IMR-90 (cell line): ENCODE measurements at regions not wholly inside any gene's neighbourhood (a gene's known extent, or its start where the extent isn't known, plus 50 kb on each side); places are given as distances from the start of the nearest gene placed in this dataset.

Source experiments
- ATAC-seq: fragments of 200-7000 bp; cut with Tn5 transposase; 2 replicates; pipeline ENCODE4 v1.9.1; 2020; ENCODE audit warnings: low read depth, mild to moderate bottlenecking, moderate library complexity
- BruUV-seq: library from RNA; stranded (reverse); fragments of 400-500 nt; replicated peaks from 2 replicates; lab custom pipeline; 2021; lab: Mats Ljungman, UMichigan
- CTCF ChIA-PET: fragments of 300-600 bp; formaldehyde crosslinking; extraction: SDS; loops from one replicate; lab custom pipeline; 2021; ENCODE audit warnings: antibody characterized with exemption; lab: Yijun Ruan, JAX
- POLR2A ChIA-PET: fragments of 300-600 bp; sonication (Branson Sonifier 250); formaldehyde crosslinking; loops from one replicate; lab custom pipeline; 2022; ENCODE audit warnings: antibody characterized with exemption; ENCODE audit not compliant: unreplicated experiment; lab: Charles Lee
- DNase-seq: peaks from one replicate; pipeline ENCODE4 v3.0.0; 2013
- H2AFZ ChIP-seq: replicated peaks from 2 replicates; pipeline ENCODE3; 2013; ENCODE audit warnings: low read length, mild to moderate bottlenecking; ENCODE audit not compliant: poor library complexity
- H2AK5ac ChIP-seq: 2 replicates; pipeline ENCODE4 v1.6.1; 2013; ENCODE audit warnings: low read depth, low read length, inconsistent platforms
- H2AK9ac ChIP-seq: replicated peaks from 2 replicates; pipeline ENCODE3; 2013; ENCODE audit warnings: mild to moderate bottlenecking, low read depth, low read length, moderate library complexity; ENCODE audit not compliant: poor library complexity
- H2BK120ac ChIP-seq: 2 replicates; pipeline ENCODE4 v1.6.1; 2013; ENCODE audit warnings: low read depth, low read length, inconsistent platforms
- H2BK15ac ChIP-seq: 3 replicates; pipeline ENCODE4 v1.6.1; 2013; ENCODE audit warnings: low read depth, low read length, inconsistent platforms
- H2BK20ac ChIP-seq: 2 replicates; pipeline ENCODE4 v1.6.1; 2013; ENCODE audit warnings: low read depth, mild to moderate bottlenecking, inconsistent platforms, low read length, moderate library complexity
- H2BK5ac ChIP-seq: 2 replicates; pipeline ENCODE4 v1.6.1; 2013; ENCODE audit warnings: mild to moderate bottlenecking, low read depth, low read length, inconsistent platforms; ENCODE audit not compliant: poor library complexity, severe bottlenecking
- H3K14ac ChIP-seq: replicated peaks from 2 replicates; pipeline ENCODE4 v1.6.1; 2013; ENCODE audit warnings: low read depth, low read length, inconsistent platforms
- H3K18ac ChIP-seq: 2 replicates; pipeline ENCODE4 v1.6.1; 2013; ENCODE audit warnings: low read depth, low read length, control low read depth
- H3K23ac ChIP-seq: 2 replicates; pipeline ENCODE4 v1.6.1; 2013; ENCODE audit warnings: low read depth, low read length, inconsistent platforms
- H3K27ac ChIP-seq: 2 replicates; pipeline ENCODE4 v1.5.1; 2013; ENCODE audit warnings: mild to moderate bottlenecking, control low read depth, low read length; ENCODE audit not compliant: insufficient read depth
- H3K27me3 ChIP-seq: 2 replicates; pipeline ENCODE4 v1.6.1; 2013; ENCODE audit warnings: low read length; ENCODE audit not compliant: control insufficient read depth, insufficient read depth
- H3K36me3 ChIP-seq: 2 replicates; pipeline ENCODE4 v1.6.1; 2013; ENCODE audit warnings: low read length, mixed read lengths; ENCODE audit not compliant: control insufficient read depth, insufficient read depth
- H3K4ac ChIP-seq: 2 replicates; pipeline ENCODE4 v1.6.1; 2013; ENCODE audit warnings: low read depth, low read length, inconsistent platforms
- H3K4me1 ChIP-seq: 2 replicates; pipeline ENCODE4 v1.6.1; 2013; ENCODE audit warnings: low read length, mixed read lengths; ENCODE audit not compliant: control insufficient read depth, insufficient read depth
- H3K4me2 ChIP-seq: 2 replicates; pipeline ENCODE4 v1.6.1; 2013; ENCODE audit warnings: low read depth, mild to moderate bottlenecking, control low read depth, low read length, moderate library complexity
- H3K4me3 ChIP-seq: 2 replicates; pipeline ENCODE4 v1.5.1; 2013; ENCODE audit warnings: low read depth, mild to moderate bottlenecking, control low read depth, low read length, moderate library complexity; ENCODE audit not compliant: insufficient read depth
- H3K56ac ChIP-seq: 2 replicates; pipeline ENCODE4 v1.6.1; 2013; ENCODE audit warnings: low read length, inconsistent platforms; ENCODE audit not compliant: insufficient read depth; ENCODE audit errors: extremely low read depth
- H3K79me1 ChIP-seq, 2 experiments: 2 replicates each; pipeline ENCODE4 v1.6.1; 2013; ENCODE audit warnings: low read length in 2 of 2, inconsistent platforms in 1 of 2, low read depth in 1 of 2
- H3K9ac ChIP-seq: 2 replicates; pipeline ENCODE4 v1.6.1; 2013; ENCODE audit warnings: low read depth, low read length, control low read depth
- H3K9me1 ChIP-seq: 2 replicates; pipeline ENCODE4 v1.6.1; 2013; ENCODE audit warnings: low read length, inconsistent platforms; ENCODE audit not compliant: insufficient read depth
- H3K9me3 ChIP-seq: 2 replicates; pipeline ENCODE4 v1.6.1; 2013; ENCODE audit warnings: low read length; ENCODE audit not compliant: control insufficient read depth, insufficient read depth
- H4K20me1 ChIP-seq: 2 replicates; pipeline ENCODE4 v1.6.1; 2013; ENCODE audit warnings: low read length, inconsistent platforms; ENCODE audit not compliant: insufficient read depth
- H4K5ac ChIP-seq: 2 replicates; pipeline ENCODE4 v1.6.1; 2013; ENCODE audit warnings: mild to moderate bottlenecking, low read depth, low read length, control low read depth
- H4K8ac ChIP-seq, 2 experiments: 2 replicates each; pipeline ENCODE4 v1.6.1; 2013; ENCODE audit warnings: low read depth in 2 of 2, low read length in 2 of 2, control low read depth in 1 of 2, inconsistent platforms in 1 of 2
- H4K91ac ChIP-seq: 2 replicates; pipeline ENCODE4 v1.6.1; 2013; ENCODE audit warnings: low read depth, low read length, inconsistent platforms; ENCODE audit not compliant: insufficient read depth
- BHLHE40 ChIP-seq: fragments of 150-350 bp; IDR thresholded peaks from 2 replicates; pipeline ENCODE4 v1.6.1; 2016; ENCODE audit warnings: mild to moderate bottlenecking, low read depth, low read length
- CEBPB ChIP-seq: IDR thresholded peaks from 2 replicates; pipeline ENCODE4 v1.6.1; 2012; ENCODE audit warnings: low read depth, low read length, improper control_type of control experiment
- CHD1 ChIP-seq: IDR thresholded peaks from 2 replicates; pipeline ENCODE4 v1.6.1; 2012; ENCODE audit warnings: low read depth, low read length, improper control_type of control experiment
- CTCF ChIP-seq: conservative IDR thresholded peaks from 2 replicates; pipeline ENCODE4 v1.5.1; 2012; ENCODE audit warnings: mild to moderate bottlenecking, low read depth, low read length, improper control_type of control experiment
- FOS ChIP-seq: fragments of 150-350 bp; IDR thresholded peaks from 2 replicates; pipeline ENCODE4 v1.6.1; 2016; ENCODE audit warnings: low read depth, low read length
- MAFK ChIP-seq: IDR thresholded peaks from 2 replicates; pipeline ENCODE4 v1.6.1; 2012; ENCODE audit warnings: low read depth, low read length, improper control_type of control experiment
- MAZ ChIP-seq: IDR thresholded peaks from 2 replicates; pipeline ENCODE4 v1.6.1; 2012; ENCODE audit warnings: low read depth, mild to moderate bottlenecking, low read length, improper control_type of control experiment, moderate library complexity, borderline replicate concordance
- MXI1 ChIP-seq: IDR thresholded peaks from 2 replicates; pipeline ENCODE4 v1.6.1; 2012; ENCODE audit warnings: low read depth, mild to moderate bottlenecking, low read length, moderate library complexity, borderline replicate concordance
- POLR2A ChIP-seq: IDR thresholded peaks from 2 replicates; pipeline ENCODE4 v1.6.1; 2012; ENCODE audit warnings: mild to moderate bottlenecking, low read depth, low read length
- RAD21 ChIP-seq: IDR thresholded peaks from 2 replicates; pipeline ENCODE4 v1.6.1; 2012; ENCODE audit warnings: low read length, improper control_type of control experiment
- RCOR1 ChIP-seq: IDR thresholded peaks from 2 replicates; pipeline ENCODE4 v1.6.1; 2012; ENCODE audit warnings: mild to moderate bottlenecking, low read length, improper control_type of control experiment; ENCODE audit not compliant: insufficient replicate concordance
- RFX5 ChIP-seq: IDR thresholded peaks from 2 replicates; pipeline ENCODE4 v1.8.0; 2012; ENCODE audit warnings: low read depth, mild to moderate bottlenecking, low read length, moderate library complexity
- SMC3 ChIP-seq: fragments of 150-350 bp; IDR thresholded peaks from 2 replicates; pipeline ENCODE4 v1.6.1; 2016; ENCODE audit warnings: low read depth, mild to moderate bottlenecking, antibody characterized with exemption, low read length, moderate library complexity
- USF2 ChIP-seq: fragments of 150-350 bp; IDR thresholded peaks from 2 replicates; pipeline ENCODE4 v1.6.1; 2017; ENCODE audit warnings: mild to moderate bottlenecking, antibody characterized with exemption, low read length, low read depth
- WGBS, 2 experiments: methylation state at CpG; one replicate each; pipeline versions ENCODE4 v1.1.5 to v1.1.7; 2013; ENCODE audit warnings: missing lambda C conversion rate in 2 of 2; ENCODE audit not compliant: insufficient read length in 1 of 2; ENCODE audit errors: extremely low coverage in 2 of 2; 5-methylcytosine and 5-hydroxymethylcytosine counted together
- dilution Hi-C: fragments of 300-500 bp; cut with HindIII; formaldehyde crosslinking; loops from one replicate; pipeline ENCODE4 v1.14.3; 2018; ENCODE audit warnings: low sequenced_read_pairs; ENCODE audit not compliant: unreplicated experiment
- in situ Hi-C: fragments of 300-500 bp; cut with MboI; formaldehyde crosslinking; loops from 3 replicates; pipeline ENCODE4 v1.14.3; 2019; ENCODE audit warnings: low sequenced_read_pairs, inconsistent platforms, mixed read lengths
- intact Hi-C: fragments of 100-400 bp; cut with micrococcal nuclease; formaldehyde crosslinking; loops from 2 replicates; pipeline ENCODE4 v1.10.0; 2022

GRCh38 chr5:117734056-117734455 is 1159.4 kb upstream of the SEMA6A start:
- Histone ChIP-seq H3K79me1 (no peaks in the 10 kb centered on the region), H3K36me3 (no peaks in the 10 kb centered on the region), H3K4me2 (no peak overlapping the region), H3K4me1 (no peaks in the 10 kb centered on the region), H4K20me1 (no peaks in the 10 kb centered on the region), H3K9me3 (no peaks in the 10 kb centered on the region), H3K23ac (no peak overlapping the region), H4K91ac (no peak overlapping the region), H2BK5ac (no peak overlapping the region), H3K9ac (no peak overlapping the region), H3K9me1 (no peaks in the 10 kb centered on the region), H3K4ac (no peak overlapping the region), H4K5ac (no peak overlapping the region), H2BK120ac (no peak overlapping the region), H3K4me3 (no peak overlapping the region), H2BK20ac (no peak overlapping the region), H2AFZ (no peak overlapping the region), H2BK15ac (no peak overlapping the region), H2AK5ac (no peak overlapping the region), H4K8ac (no peak overlapping the region), H3K27me3 (no peaks in the 10 kb centered on the region), H3K27ac (no peak overlapping the region), H3K18ac (no peak overlapping the region), H3K56ac (no peak overlapping the region), H3K14ac (no peak overlapping the region), H2AK9ac (no peak overlapping the region)
- in situ Hi-C loops = no loop called here
- CTCF ChIA-PET = interaction anchor here (0.6 kb wide), 1 partner anchor 27 kb away, joined by 3 read pairs; no protein-coding TSS in a partner anchor
- no peak for TF ChIP-seq RCOR1
- no peak for TF ChIP-seq RAD21
- TF ChIP-seq MAZ = no peak
- TF ChIP-seq CTCF = no peak
- TF ChIP-seq CEBPB = no peak
- no peak for TF ChIP-seq SMC3
- no peak for TF ChIP-seq USF2
- TF ChIP-seq MAFK = no peak
- no peak for TF ChIP-seq POLR2A
- no peak for TF ChIP-seq CHD1
- TF ChIP-seq RFX5 = no peak
- TF ChIP-seq BHLHE40 = no peak
- TF ChIP-seq FOS = no peak
- TF ChIP-seq MXI1 = no peak
- ATAC-seq = no peak
- dilution Hi-C loops = no loop called here
- POLR2A ChIA-PET = no interaction called here
- BruUV-seq = no TSS peak
- no peak for DNase-seq
- WGBS, 2 experiments = no CpG with 5 or more reads among the region's 4 CpGs
- intact Hi-C loops = no loop called here
